HAP-1 (cell line): ENCODE measurements at regions not wholly inside any gene's neighbourhood (a gene's known extent, or its start where the extent isn't known, plus 50 kb on each side); places are given as distances from the start of the nearest gene placed in this dataset.
"Not testable (repeated sequence)": the region's sequence is repeated elsewhere in the genome, so short reads cannot be mapped to it uniquely, and the experiment has no call there.

ENCODE experiments used
- DNase-seq, 2 experiments: peaks; one replicate each; pipeline ENCODE4 v3.0.0-alpha.2; 2016 to 2020; ENCODE audit warnings: low spot score in 2 of 2
- H3K27me3 ChIP-seq: fragments of 250-450 bp; sonication (Bioruptor Pico); 2 replicates; pipeline ENCODE4 v1.5.1; 2020; ENCODE audit warnings: low read depth, mild to moderate bottlenecking, moderate library complexity
- H3K36me3 ChIP-seq: fragments of 250-450 bp; sonication (Bioruptor Pico); replicated peaks from 2 replicates; pipeline ENCODE4 v1.5.1; 2020; ENCODE audit warnings: mild to moderate bottlenecking
- H3K4me1 ChIP-seq: fragments of 250-450 bp; sonication (Bioruptor Pico); 2 replicates; pipeline ENCODE4 v1.5.1; 2020; ENCODE audit warnings: mild to moderate bottlenecking
- H3K4me3 ChIP-seq: fragments of 250-450 bp; sonication (Bioruptor Pico); 2 replicates; pipeline ENCODE4 v1.5.1; 2020; ENCODE audit warnings: mild to moderate bottlenecking, moderate library complexity
- H3K9me3 ChIP-seq: fragments of 250-450 bp; sonication (Bioruptor Pico); 2 replicates; pipeline ENCODE4 v1.5.1; 2020; ENCODE audit warnings: mild to moderate bottlenecking, moderate library complexity
- in situ Hi-C: fragments of 300-500 bp; cut with MboI; formaldehyde crosslinking; loops from 3 replicates; pipeline ENCODE4 v1.14.3; 2020; ENCODE audit warnings: low sequenced_read_pairs, inconsistent platforms, mixed read lengths

- no peaks in the 10 kb centered on the region for H3K36me3 ChIP-seq
- no peak for DNase-seq
- H3K9me3 ChIP-seq: no peaks in the 10 kb centered on the region; the same call in 1 of the 2 replicates
- in situ Hi-C loops: no loop called here
- no peak overlapping the region for H3K4me3 ChIP-seq
- H3K4me1 ChIP-seq: peaks cover 11% of the 10 kb centered on the region
- no peaks in the 10 kb centered on the region for H3K27me3 ChIP-seq
These were observed 185.4 kb downstream of the ALG10B start for GRCh38 chr12:38501991-38502390.

DNA sequence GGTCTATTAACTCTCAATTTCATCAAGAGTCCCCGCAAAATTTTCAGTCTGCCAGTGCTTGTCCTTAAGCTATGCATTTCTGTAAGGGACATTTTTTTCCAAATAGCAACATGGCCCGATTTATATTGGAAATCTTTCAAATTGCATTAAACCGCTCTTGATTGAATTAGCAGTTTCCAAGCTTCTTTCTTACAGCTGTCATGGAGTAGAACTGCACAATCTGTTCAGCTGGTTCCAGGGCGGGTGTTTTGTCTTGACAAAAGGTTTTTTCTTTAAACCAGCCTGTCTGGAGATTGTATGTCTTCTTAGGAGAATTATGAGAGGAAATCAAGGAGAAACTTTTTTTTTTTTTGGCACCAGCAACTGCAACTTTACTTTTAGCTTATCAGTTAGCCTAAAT is 185.8 kb downstream of the ALG10B start:
- no peak for DNase-seq
- in situ Hi-C loops: no loop called here
- Histone ChIP-seq H3K4me3 (no peak overlapping the region), H3K27me3 (no peaks in the 10 kb centered on the region), H3K36me3 (no peaks in the 10 kb centered on the region), H3K9me3 (no peaks in the 10 kb centered on the region), H3K4me1 (peaks cover 11% of the 10 kb centered on the region)

DNA sequence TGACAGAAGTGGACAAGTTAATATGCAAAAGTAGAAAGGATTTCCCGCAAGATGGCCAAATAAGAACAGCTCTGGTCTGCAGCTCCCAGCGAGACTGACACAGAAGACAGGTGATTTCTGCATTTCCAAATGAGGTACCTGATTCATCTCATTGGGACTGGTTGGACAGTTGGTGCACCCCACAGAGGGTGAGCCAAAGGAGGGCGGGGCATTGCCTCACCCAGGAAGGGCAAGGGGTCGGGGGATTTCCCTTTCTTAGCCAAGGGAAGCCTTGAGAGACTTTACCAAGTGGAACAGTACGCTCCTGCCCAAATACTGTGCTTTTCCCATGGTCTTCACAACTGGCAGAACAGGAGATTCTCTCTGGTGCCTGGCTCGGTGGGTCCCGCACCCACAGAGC is 191.3 kb downstream of the ALG10B start:
- no peak for DNase-seq
- H3K27me3 ChIP-seq: no peaks in the 10 kb centered on the region
- no peaks in the 10 kb centered on the region for H3K9me3 ChIP-seq
- in situ Hi-C loops: no loop called here
- no peaks in the 10 kb centered on the region for H3K36me3 ChIP-seq
- no peak overlapping the region for H3K4me3 ChIP-seq
- no peaks in the 10 kb centered on the region; the same call in 1 of the 2 replicates for H3K4me1 ChIP-seq

DNA sequence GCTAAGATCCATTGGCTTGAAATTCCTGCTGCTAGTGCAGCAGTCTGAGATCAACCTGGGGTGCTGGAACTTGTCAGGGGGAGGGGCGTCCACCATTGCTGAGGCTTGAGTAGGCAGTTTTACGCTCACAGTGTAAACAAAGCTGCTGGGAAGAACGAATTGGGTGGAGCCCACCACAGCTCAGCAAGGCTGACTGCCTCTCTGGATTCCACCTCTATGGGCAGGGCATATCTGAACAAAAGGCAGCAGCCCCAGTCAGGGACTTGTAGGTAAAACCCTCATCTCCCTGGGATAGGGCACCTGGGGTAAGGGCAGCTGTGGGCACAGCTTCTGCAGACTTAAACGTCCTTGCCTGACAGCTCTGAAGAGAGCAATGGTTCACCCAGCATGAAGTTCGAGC is 191.7 kb downstream of the ALG10B start:
- Histone ChIP-seq H3K36me3 (no peaks in the 10 kb centered on the region), H3K9me3 (no peaks in the 10 kb centered on the region), H3K4me1 (no peaks in the 10 kb centered on the region; the same call in 1 of the 2 replicates), H3K4me3 (no peak overlapping the region), H3K27me3 (no peaks in the 10 kb centered on the region)
- peak in 1 of 2 experiments; percentile 13 for DNase-seq
- in situ Hi-C loops: no loop called here

- DNase-seq: peak in 1 of 2 experiments; percentile 37
- H3K4me1 ChIP-seq: peaks cover 21% of the 10 kb centered on the region
- H3K9me3 ChIP-seq: no peaks in the 10 kb centered on the region
- no peak overlapping the region for H3K4me3 ChIP-seq
- H3K36me3 ChIP-seq: no peaks in the 10 kb centered on the region
- in situ Hi-C loops: no loop called here
- H3K27me3 ChIP-seq: no peaks in the 10 kb centered on the region
These were observed 199.3 kb downstream of the ALG10B start for GRCh38 chr12:38515912-38516311.

DNA sequence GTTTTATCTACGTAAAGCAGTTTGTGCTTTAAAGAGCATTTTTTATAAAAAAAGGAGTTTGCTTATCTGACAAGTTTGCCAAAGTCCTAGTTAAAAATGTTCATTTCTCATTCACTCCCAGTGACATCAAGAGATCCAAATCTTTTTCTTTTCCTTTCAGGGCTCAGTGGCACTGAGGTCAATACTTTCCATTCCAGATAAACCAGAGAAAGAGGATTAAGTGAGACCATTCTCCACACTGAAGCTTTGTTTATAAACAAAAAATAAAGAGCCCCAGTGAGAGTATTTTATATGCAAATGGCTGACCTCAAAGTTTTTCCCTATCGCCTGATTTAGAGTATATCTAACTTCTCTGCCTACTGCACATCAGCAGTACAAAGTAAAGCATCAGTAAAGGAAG is 199.8 kb downstream of the ALG10B start:
- peak; percentile 16 to 96 for DNase-seq
- Histone ChIP-seq H3K4me1 (peaks cover 21% of the 10 kb centered on the region), H3K36me3 (no peaks in the 10 kb centered on the region), H3K4me3 (no peak overlapping the region), H3K9me3 (no peaks in the 10 kb centered on the region), H3K27me3 (no peaks in the 10 kb centered on the region)
- in situ Hi-C loops: no loop called here

DNA sequence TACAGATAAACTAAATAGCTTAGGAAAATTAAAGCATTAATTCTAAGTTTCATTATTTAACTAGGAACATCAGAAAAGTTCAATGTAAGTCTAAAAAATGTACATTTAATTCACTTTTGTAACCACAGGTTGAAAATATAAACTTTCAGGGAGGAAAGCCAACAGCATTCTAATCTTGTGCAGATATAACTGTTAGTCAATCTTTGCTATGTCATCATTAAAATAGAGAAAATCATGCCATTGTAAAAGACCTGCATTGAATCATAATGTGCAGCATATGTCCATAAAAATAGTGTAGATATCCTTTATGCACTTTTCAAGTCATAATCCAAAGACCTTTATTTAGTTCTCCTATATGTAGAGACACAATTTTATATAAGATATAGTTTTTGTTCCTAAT is 207.3 kb downstream of the ALG10B start:
- in situ Hi-C loops: no loop called here
- H3K27me3 ChIP-seq: no peaks in the 10 kb centered on the region
- peaks cover 43% of the 10 kb centered on the region for H3K4me1 ChIP-seq
- H3K9me3 ChIP-seq: no peaks in the 10 kb centered on the region
- H3K36me3 ChIP-seq: no peaks in the 10 kb centered on the region
- DNase-seq: no peak
- no peak overlapping the region for H3K4me3 ChIP-seq

- Histone ChIP-seq H3K4me3 (no peak overlapping the region), H3K9me3 (no peaks in the 10 kb centered on the region), H3K36me3 (no peaks in the 10 kb centered on the region), H3K27me3 (no peaks in the 10 kb centered on the region), H3K4me1 (peaks cover 49% of the 10 kb centered on the region)
- in situ Hi-C loops: no loop called here
- peak; percentile 53 to 99 for DNase-seq
These were observed 211.1 kb downstream of the ALG10B start for GRCh38 chr12:38527631-38528030.

GRCh38 chr12:38528527-38528926 is 212.0 kb downstream of the ALG10B start:
- H3K27me3 ChIP-seq: no peaks in the 10 kb centered on the region
- DNase-seq: no peak
- no peaks in the 10 kb centered on the region for H3K9me3 ChIP-seq
- in situ Hi-C loops: no loop called here
- H3K4me3 ChIP-seq: no peak overlapping the region
- H3K36me3 ChIP-seq: no peaks in the 10 kb centered on the region
- H3K4me1 ChIP-seq: peaks cover 49% of the 10 kb centered on the region

- H3K9me3 ChIP-seq, DNase-seq, H3K4me3 ChIP-seq, H3K36me3 ChIP-seq, H3K27me3 ChIP-seq, in situ Hi-C loops: not testable (repeated sequence)
- H3K4me1 ChIP-seq: peaks cover 41% of the 10 kb centered on the region
These were observed 212.7 kb downstream of the ALG10B start for GRCh38 chr12:38529281-38529680.

DNA sequence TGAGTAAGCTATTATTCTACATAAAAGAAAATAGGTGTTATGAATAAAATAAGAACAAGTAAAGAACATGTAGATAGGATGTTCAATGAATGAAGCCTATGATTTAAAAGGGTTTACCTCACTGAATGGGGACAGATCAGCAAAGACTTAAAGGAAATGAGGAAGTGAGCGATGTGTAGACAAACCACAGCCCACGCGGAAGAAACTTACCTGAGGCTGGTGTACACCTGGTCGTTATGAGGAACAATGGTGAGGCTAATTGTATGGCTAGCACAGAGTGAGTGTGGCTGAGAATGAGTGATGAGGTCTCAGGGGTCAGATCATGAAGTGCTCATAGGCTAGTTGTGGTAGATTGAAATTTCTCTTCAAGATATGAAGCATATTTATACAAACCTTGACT is 221.7 kb downstream of the ALG10B start:
- 0 out of 2 replicates have a peak, but pooled peaks cover 3% of the 10 kb centered on the region for H3K9me3 ChIP-seq
- H3K4me1 ChIP-seq: no peaks in the 10 kb centered on the region
- H3K36me3 ChIP-seq: no peaks in the 10 kb centered on the region
- in situ Hi-C loops: no loop called here
- DNase-seq: no peak
- no peaks in the 10 kb centered on the region for H3K27me3 ChIP-seq
- H3K4me3 ChIP-seq: no peak overlapping the region

DNA sequence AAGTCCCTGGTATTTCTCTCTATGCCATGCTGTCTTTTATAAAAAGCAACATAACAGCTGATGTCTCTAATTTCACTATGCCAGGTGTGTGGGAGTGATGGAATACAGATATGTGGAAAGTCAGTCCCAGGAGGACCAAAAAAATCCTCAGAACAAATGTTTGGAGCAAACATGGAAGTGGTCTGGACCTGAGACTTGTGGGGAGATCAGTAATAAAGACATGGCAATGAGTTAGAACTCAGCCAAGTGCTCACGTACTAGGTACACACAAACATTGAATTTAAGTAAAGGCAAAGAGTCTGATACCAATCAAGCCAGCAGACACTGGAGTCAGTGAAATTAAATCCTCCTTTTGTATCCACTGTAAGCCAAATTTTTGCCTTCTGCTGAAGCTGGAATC is 223.6 kb downstream of the ALG10B start:
- H3K4me3 ChIP-seq: no peak overlapping the region
- H3K36me3 ChIP-seq: no peaks in the 10 kb centered on the region
- no peaks in the 10 kb centered on the region for H3K27me3 ChIP-seq
- no peaks in the 10 kb centered on the region for H3K9me3 ChIP-seq
- no peak for DNase-seq
- no peaks in the 10 kb centered on the region for H3K4me1 ChIP-seq
- in situ Hi-C loops: no loop called here

GRCh38 chr12:38541849-38542248 is 225.3 kb downstream of the ALG10B start:
- Histone ChIP-seq H3K27me3 (no peaks in the 10 kb centered on the region), H3K36me3 (no peaks in the 10 kb centered on the region), H3K4me3 (no peak overlapping the region), H3K9me3 (no peaks in the 10 kb centered on the region), H3K4me1 (no peaks in the 10 kb centered on the region)
- no peak for DNase-seq
- in situ Hi-C loops: no loop called here

DNA sequence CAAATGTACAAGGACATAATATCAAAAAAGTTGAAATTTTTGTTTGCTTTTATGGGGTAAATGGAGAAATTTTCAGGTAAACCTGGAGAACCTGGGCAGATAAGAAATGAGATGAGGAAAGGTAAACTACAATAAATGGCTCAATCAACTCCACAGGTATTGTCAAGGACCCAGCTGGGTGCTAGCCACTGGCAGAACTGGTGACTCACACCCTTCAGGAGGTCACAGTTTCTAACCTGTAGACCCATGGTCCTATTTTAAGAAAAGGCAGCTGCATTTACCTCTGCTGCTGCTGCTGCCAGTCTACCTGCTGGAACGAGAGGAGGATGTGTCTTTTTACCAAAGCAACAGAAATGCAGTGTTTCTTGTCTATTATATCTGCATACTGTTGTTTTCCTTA is 226.6 kb downstream of the ALG10B start:
- no peak for DNase-seq
- Histone ChIP-seq H3K27me3 (no peaks in the 10 kb centered on the region), H3K4me1 (no peaks in the 10 kb centered on the region), H3K4me3 (no peak overlapping the region), H3K9me3 (no peaks in the 10 kb centered on the region), H3K36me3 (no peaks in the 10 kb centered on the region)
- in situ Hi-C loops: no loop called here

GRCh38 chr12:38544330-38545066 is 227.9 kb downstream of the ALG10B start:
- no peaks in the 10 kb centered on the region for H3K36me3 ChIP-seq
- H3K9me3 ChIP-seq: no peaks in the 10 kb centered on the region
- H3K4me1 ChIP-seq: no peaks in the 10 kb centered on the region
- H3K4me3 ChIP-seq: no peak overlapping the region
- peak; percentile 28 to 72 for DNase-seq
- in situ Hi-C loops: no loop called here
- H3K27me3 ChIP-seq: no peaks in the 10 kb centered on the region
